PC-3 (cell line): ENCODE measurements at regions not wholly inside any gene's neighbourhood (a gene's known extent, or its start where the extent isn't known, plus 50 kb on each side); places are given as distances from the start of the nearest gene placed in this dataset.

ENCODE experiments used
- EZH2 ChIP-seq: fragments of 300-600 bp; sonication (generic); IDR thresholded peaks from one replicate; pipeline ENCODE4 v1.6.1; 2017; ENCODE audit warnings: antibody characterized with exemption, mild to moderate bottlenecking, low read length; ENCODE audit not compliant: unreplicated experiment
- TF ChIP-seq, protein P1 (sequence below): fragments of 300-600 bp; sonication (generic); conservative IDR thresholded peaks from 2 replicates; pipeline ENCODE4 v1.5.1; 2017; ENCODE audit warnings: antibody characterized with exemption, low read depth, mild to moderate bottlenecking, low read length

DNA sequence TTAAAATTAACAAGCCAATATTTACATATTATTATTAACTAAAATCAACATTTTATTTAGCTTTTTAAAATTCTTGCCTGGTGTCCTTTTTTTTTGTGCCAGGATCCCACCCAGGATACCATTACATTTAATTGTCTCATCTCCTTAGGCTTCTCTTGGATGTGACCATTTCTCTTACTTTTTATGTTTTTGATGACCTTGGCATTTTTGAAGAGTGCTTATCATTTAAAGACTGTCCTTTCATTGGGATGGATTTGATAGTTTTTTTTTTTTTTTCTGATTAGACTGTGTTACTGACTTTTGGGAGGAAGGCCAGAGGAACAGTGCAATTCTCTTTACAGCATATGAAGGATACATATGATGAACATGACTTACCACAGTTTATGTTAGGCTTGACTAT, 181.4 kb upstream of the SMIM30 start:
- TF ChIP-seq, protein P1, sequence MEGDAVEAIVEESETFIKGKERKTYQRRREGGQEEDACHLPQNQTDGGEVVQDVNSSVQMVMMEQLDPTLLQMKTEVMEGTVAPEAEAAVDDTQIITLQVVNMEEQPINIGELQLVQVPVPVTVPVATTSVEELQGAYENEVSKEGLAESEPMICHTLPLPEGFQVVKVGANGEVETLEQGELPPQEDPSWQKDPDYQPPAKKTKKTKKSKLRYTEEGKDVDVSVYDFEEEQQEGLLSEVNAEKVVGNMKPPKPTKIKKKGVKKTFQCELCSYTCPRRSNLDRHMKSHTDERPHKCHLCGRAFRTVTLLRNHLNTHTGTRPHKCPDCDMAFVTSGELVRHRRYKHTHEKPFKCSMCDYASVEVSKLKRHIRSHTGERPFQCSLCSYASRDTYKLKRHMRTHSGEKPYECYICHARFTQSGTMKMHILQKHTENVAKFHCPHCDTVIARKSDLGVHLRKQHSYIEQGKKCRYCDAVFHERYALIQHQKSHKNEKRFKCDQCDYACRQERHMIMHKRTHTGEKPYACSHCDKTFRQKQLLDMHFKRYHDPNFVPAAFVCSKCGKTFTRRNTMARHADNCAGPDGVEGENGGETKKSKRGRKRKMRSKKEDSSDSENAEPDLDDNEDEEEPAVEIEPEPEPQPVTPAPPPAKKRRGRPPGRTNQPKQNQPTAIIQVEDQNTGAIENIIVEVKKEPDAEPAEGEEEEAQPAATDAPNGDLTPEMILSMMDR: no peak
- no peak for TF ChIP-seq EZH2
